GM12878 (cell line): ENCODE measurements at regions not wholly inside any gene's neighbourhood (a gene's known extent, or its start where the extent isn't known, plus 50 kb on each side); places are given as distances from the start of the nearest gene placed in this dataset.

Source experiments
- ATAC-seq: fragments of 200-7000 bp; cut with Tn5 transposase; 3 replicates; pipeline ENCODE4 v1.9.1; 2020; ENCODE audit warnings: mild to moderate bottlenecking, moderate library complexity
- BruUV-seq: library from RNA; stranded (reverse); fragments of 400-500 nt; replicated peaks from 2 replicates; lab custom pipeline; 2021; lab: Mats Ljungman, UMichigan
- CTCF ChIA-PET: fragments of 300-600 bp; sonication (Branson Sonifier 250); formaldehyde crosslinking; extraction: SDS; loops from one replicate; lab custom pipeline; 2021; ENCODE audit warnings: inconsistent platforms; lab: Yijun Ruan, JAX
- POLR2A ChIA-PET: fragments of 350-600 bp; formaldehyde crosslinking; extraction: SDS; loops from one replicate; lab custom pipeline; 2021; ENCODE audit warnings: inconsistent platforms; lab: Charles Lee
- RAD21 ChIA-PET: fragments of 300-600 bp; sonication (Branson Sonifier 250); formaldehyde crosslinking; loops from one replicate; lab custom pipeline; 2023; ENCODE audit warnings: antibody characterized with exemption; ENCODE audit not compliant: unreplicated experiment; lab: Charles Lee
- SMC1A ChIA-PET: fragments of 300-600 bp; sonication (Branson Sonifier 250); formaldehyde crosslinking; loops from one replicate; lab custom pipeline; 2023; ENCODE audit not compliant: unreplicated experiment, uncharacterized antibody; lab: Charles Lee
- DNase-seq: peaks from one replicate; pipeline ENCODE4 v3.0.0-alpha.2; 2011; ENCODE audit warnings: low read depth, low spot score
- FAIRE-seq: peaks from 3 replicates; lab custom pipeline; 2011; peaks lifted over from hg19 to GRCh38; lab: Jason Lieb, UNC
- H2AFZ ChIP-seq: 2 replicates; pipeline ENCODE4 v1.6.0; 2011; ENCODE audit warnings: low read depth, low read length, control low read depth; ENCODE audit not compliant: control insufficient read depth
- H3K27ac ChIP-seq: 2 replicates; pipeline ENCODE4 v1.5.1; 2011; ENCODE audit warnings: control low read depth; ENCODE audit not compliant: control insufficient read depth, insufficient read depth
- H3K27me3 ChIP-seq, 2 experiments: replicated peaks in 1 of 2; 2 replicates each; pipeline versions ENCODE4 v1.6.0 to v1.6.1; 2011; ENCODE audit warnings: low read length in 1 of 2; ENCODE audit not compliant: control insufficient read depth in 2 of 2, insufficient read depth in 2 of 2
- H3K36me3 ChIP-seq, 2 experiments: 2 replicates each; pipeline ENCODE4 v1.5.1; 2011; ENCODE audit warnings: low read length in 1 of 2; ENCODE audit not compliant: control insufficient read depth in 2 of 2, insufficient read depth in 2 of 2
- H3K4me1 ChIP-seq: 2 replicates; pipeline ENCODE4 v1.6.1; 2011; ENCODE audit warnings: mild to moderate bottlenecking, low read length, moderate library complexity, mixed read lengths; ENCODE audit not compliant: control insufficient read depth, insufficient read depth
- H3K4me2 ChIP-seq: 2 replicates; pipeline ENCODE4 v1.6.0; 2011; ENCODE audit warnings: control low read depth; ENCODE audit not compliant: control insufficient read depth, insufficient read depth
- H3K4me3 ChIP-seq: fragments of 200-600 bp; sonication (generic); 2 replicates; pipeline ENCODE4 v1.5.1; 2016
- H3K79me2 ChIP-seq: 2 replicates; pipeline ENCODE4 v1.6.0; 2011; ENCODE audit warnings: low read length; ENCODE audit not compliant: control insufficient read depth, insufficient read depth
- H3K9ac ChIP-seq: 2 replicates; pipeline ENCODE4 v1.8.0; 2011; ENCODE audit warnings: low read length, control low read depth, mixed read lengths; ENCODE audit not compliant: control insufficient read depth, insufficient read depth
- H3K9me3 ChIP-seq: replicated peaks from 3 replicates; pipeline ENCODE4 v1.5.1; 2011; ENCODE audit warnings: mild to moderate bottlenecking, low read length; ENCODE audit not compliant: control insufficient read depth, insufficient read depth
- H4K20me1 ChIP-seq: 2 replicates; pipeline ENCODE4 v1.6.0; 2011; ENCODE audit not compliant: control insufficient read depth, insufficient read depth
- BRCA1 ChIP-seq: IDR thresholded peaks from 2 replicates; pipeline ENCODE4 v1.6.1; 2011; ENCODE audit warnings: low read depth, low read length, improper control_type of control experiment
- CREB1 ChIP-seq: IDR thresholded peaks from 2 replicates; pipeline ENCODE4 v1.6.1; 2012; ENCODE audit warnings: low read depth, mild to moderate bottlenecking, inconsistent platforms
- EED ChIP-seq: sonication (generic); IDR thresholded peaks from 2 replicates; pipeline ENCODE4 v1.6.1; 2016; ENCODE audit warnings: antibody characterized with exemption, low read depth
- EGR1 ChIP-seq, 2 experiments: IDR thresholded peaks; 1 replicate in 1 of 2; 2 replicates in 1 of 2; pipeline ENCODE4 v1.6.1; 2011 to 2012; ENCODE audit warnings: low read depth in 2 of 2, low read length in 2 of 2, borderline replicate concordance in 1 of 2, mild to moderate bottlenecking in 1 of 2, moderate library complexity in 1 of 2
- EP300 ChIP-seq, 2 experiments: fragments of 150-350 bp in 1 of 2; IDR thresholded peaks; 2 replicates each; pipeline ENCODE4 v1.6.1; 2011 to 2012; ENCODE audit warnings: low read depth in 2 of 2, low read length in 2 of 2, borderline replicate concordance in 1 of 2, improper control_type of control experiment in 1 of 2, inconsistent platforms in 1 of 2; ENCODE audit not compliant: control insufficient read depth in 1 of 2
- FOXK2 ChIP-seq: fragments of 450-650 bp; IDR thresholded peaks from 2 replicates; pipeline ENCODE4 v1.6.1; 2017; ENCODE audit warnings: mild to moderate bottlenecking, moderate library complexity
- NFIC ChIP-seq: IDR thresholded peaks from 2 replicates; pipeline ENCODE4 v1.6.1; 2012; ENCODE audit warnings: low read depth, mild to moderate bottlenecking, inconsistent platforms, low read length, moderate library complexity
- NKRF ChIP-seq: fragments of 450-650 bp; conservative IDR thresholded peaks from 2 replicates; pipeline ENCODE4 v1.6.1; 2017; ENCODE audit warnings: mild to moderate bottlenecking, moderate library complexity
- PML ChIP-seq: IDR thresholded peaks from 2 replicates; pipeline ENCODE4 v1.6.1; 2012; ENCODE audit warnings: low read length, inconsistent platforms
- RELA ChIP-seq: fragments of 450-650 bp; IDR thresholded peaks from 2 replicates; pipeline ENCODE4 v1.8.0; 2014; ENCODE audit warnings: borderline replicate concordance; ENCODE audit not compliant: partially characterized antibody
- SP1 ChIP-seq: IDR thresholded peaks from one replicate; pipeline ENCODE4 v1.6.1; 2011; ENCODE audit warnings: low read depth, low read length
- SPI1 ChIP-seq: IDR thresholded peaks from 2 replicates; pipeline ENCODE4 v1.6.1; 2011; ENCODE audit warnings: low read depth, mild to moderate bottlenecking, low read length, moderate library complexity, borderline replicate concordance; ENCODE audit not compliant: insufficient read depth
- YY1 ChIP-seq: IDR thresholded peaks from 2 replicates; pipeline ENCODE4 v1.6.1; 2011; ENCODE audit warnings: low read depth, mild to moderate bottlenecking, low read length
- ZNF622 ChIP-seq: fragments of 450-650 bp; IDR thresholded peaks from 2 replicates; pipeline ENCODE4 v1.6.1; 2017; ENCODE audit warnings: mild to moderate bottlenecking, inconsistent platforms
- ZSCAN29 ChIP-seq: fragments of 450-650 bp; IDR thresholded peaks from 2 replicates; pipeline ENCODE4 v1.6.1; 2017; ENCODE audit warnings: mild to moderate bottlenecking, moderate library complexity
- WGBS: methylation state at CpG from one replicate; pipeline ENCODE4 v1.1.6; 2016; ENCODE audit warnings: low lambda C conversion rate; ENCODE audit not compliant: insufficient replicate concordance, insufficient coverage; ENCODE audit errors: missing lambda C conversion rate; 5-methylcytosine and 5-hydroxymethylcytosine counted together
- in situ Hi-C: fragments of 300-500 bp; cut with MboI; formaldehyde crosslinking; loops from 9 replicates; pipeline ENCODE4 v1.14.3; 2018; ENCODE audit warnings: mixed read lengths
- intact Hi-C: fragments of 100-400 bp; cut with micrococcal nuclease; formaldehyde crosslinking; loops from one replicate; pipeline ENCODE4 v1.14.2; 2022; ENCODE audit not compliant: unreplicated experiment

- TF ChIP-seq CREB1 (no peak), BRCA1 (no peak), ZNF622 (no peak), ZSCAN29 (no peak)
Observed at GRCh38 chr14:49950275-49951228, 57.7 kb downstream of the ARF6 start (continued).

GRCh38 chr14:49951229-49951607 is 58.3 kb downstream of the ARF6 start:
- Histone ChIP-seq H3K27ac (no peak overlapping the region), H3K9me3 (no peaks in the 10 kb centered on the region), H4K20me1 (no peaks in the 10 kb centered on the region), H2AFZ (no peak overlapping the region; the same call in 1 of the 2 replicates), H3K4me2 (no peak overlapping the region), H3K27me3 (no peaks in the 10 kb centered on the region), H3K36me3 (no peaks in the 10 kb centered on the region), H3K79me2 (no peaks in the 10 kb centered on the region), H3K4me3 (no peak overlapping the region), H3K4me1 (peaks cover 5% of the 10 kb centered on the region; the same call in 1 of the 2 replicates), H3K9ac (no peak overlapping the region)
- ChIA-PET SMC1A (interaction anchor here (0.5 to 3.6 kb wide), 13 partner anchors 9 to 136 kb away, joined by 3 to 18 read pairs (median 4); no protein-coding TSS in a partner anchor), POLR2A (interaction anchor here (1.3 to 3.3 kb wide), 7 partner anchors 11 to 50 kb away, joined by 3 to 16 read pairs (median 5); no protein-coding TSS in a partner anchor), RAD21 (interaction anchor here (0.9 to 2.7 kb wide), 7 partner anchors 9 to 88 kb away, joined by 3 to 15 read pairs (median 5); no protein-coding TSS in a partner anchor), CTCF (interaction anchor here (0.6 to 2.5 kb wide), 8 partner anchors 9 to 99 kb away, joined by 3 to 9 read pairs (median 4); partner anchors contain the start of gene NEMF)
- no TSS peak for BruUV-seq
- in situ Hi-C loops, result no loop called here
- TF ChIP-seq EED, result no peak
- TF ChIP-seq EGR1 (IDR thresholded peaks at IDR 0.05; ENCODE audit: borderline replicate concordance in 1 of 2, low read depth in 2 of 2, low read length in 2 of 2), result no peak
- no peak for TF ChIP-seq SPI1
- TF ChIP-seq NFIC, result no peak
- no peak for TF ChIP-seq NKRF
- TF ChIP-seq CREB1, result no peak
- no peak for TF ChIP-seq FOXK2
- TF ChIP-seq PML, result no peak
- TF ChIP-seq YY1, result no peak
- no peak for TF ChIP-seq RELA
- no peak for TF ChIP-seq EP300 (IDR thresholded peaks at IDR 0.05; ENCODE audit: borderline replicate concordance in 1 of 2, control insufficient read depth in 1 of 2, low read depth in 2 of 2, low read length in 2 of 2)
- no peak for TF ChIP-seq SP1
- DNase-seq (no peak), ATAC-seq (no peak), FAIRE-seq (no peak)
- WGBS, result 100% methylated on average over 1 of the region's 1 CpG
- intact Hi-C loops, result no loop called here
